ENCODE measurements at regions not wholly inside any gene's neighbourhood (a gene's known extent, or its start where the extent isn't known, plus 50 kb on each side); places are given as distances from the start of the nearest gene placed in this dataset.
"Not testable (repeated sequence)": the region's sequence is repeated elsewhere in the genome, so short reads cannot be mapped to it uniquely, and the experiment has no call there.

DNA sequence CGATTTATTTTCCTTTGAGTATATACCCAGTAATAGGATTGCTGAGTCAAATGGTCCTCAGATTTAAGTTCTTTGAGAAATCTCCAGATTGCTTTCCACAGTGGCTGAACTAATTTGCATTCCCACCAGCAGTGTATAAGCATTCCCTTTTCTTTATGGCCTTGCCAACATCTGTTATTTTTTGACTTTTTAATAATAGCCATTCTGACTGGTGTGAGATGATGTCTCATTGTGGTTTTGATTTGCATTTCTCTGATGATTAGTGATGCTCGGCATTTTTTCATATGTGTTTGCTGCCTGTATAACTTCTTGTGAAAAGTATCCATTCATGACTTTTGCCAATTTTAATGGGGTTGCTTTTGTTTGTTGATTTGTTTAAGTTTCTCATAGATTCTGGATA is 209.5 kb upstream of the NPSR1 start:
- CTCF ChIA-PET; in situ Hi-C loops (cut with MboI; ENCODE audit: low sequenced_read_pairs): not testable (repeated sequence)

More for the DNA sequence above, 209.5 kb upstream of the NPSR1 start:
- H4K8ac ChIP-seq (ENCODE audit: low read depth in 2 of 2, low read length in 2 of 2); intact Hi-C loops (cut with micrococcal nuclease); H3K27ac ChIP-seq (ENCODE audit: insufficient read depth, low read length); H2AK9ac ChIP-seq (replicated peaks; ENCODE audit: low read depth, low read length, poor library complexity); H3K23ac ChIP-seq (ENCODE audit: low read depth, low read length); H4K91ac ChIP-seq (ENCODE audit: insufficient read depth, low read depth, low read length); H3K36me3 ChIP-seq (ENCODE audit: control insufficient read depth, insufficient read depth, low read length); H2BK15ac ChIP-seq (ENCODE audit: low read depth, low read length); H3K79me1 ChIP-seq (ENCODE audit: low read depth in 1 of 2, low read length in 2 of 2); H3K14ac ChIP-seq (replicated peaks; ENCODE audit: low read depth, low read length); H2BK5ac ChIP-seq (ENCODE audit: low read depth, low read length, poor library complexity, severe bottlenecking); H3K56ac ChIP-seq (ENCODE audit: extremely low read depth, insufficient read depth, low read length); H3K4me3 ChIP-seq (ENCODE audit: insufficient read depth, low read depth, low read length); H2BK120ac ChIP-seq (ENCODE audit: low read depth, low read length); H3K4me1 ChIP-seq (ENCODE audit: control insufficient read depth, insufficient read depth, low read length); BruUV-seq (replicated peaks); H3K27me3 ChIP-seq (ENCODE audit: control insufficient read depth, insufficient read depth, low read length); H3K9me1 ChIP-seq (ENCODE audit: insufficient read depth, low read length); dilution Hi-C loops (cut with HindIII; ENCODE audit: low sequenced_read_pairs, unreplicated experiment); H3K18ac ChIP-seq (ENCODE audit: low read depth, low read length); H3K9ac ChIP-seq (ENCODE audit: low read depth, low read length); H4K20me1 ChIP-seq (ENCODE audit: insufficient read depth, low read length); H4K5ac ChIP-seq (ENCODE audit: low read depth, low read length); POLR2A ChIA-PET (ENCODE audit: unreplicated experiment); ATAC-seq (ENCODE audit: low read depth); H2AFZ ChIP-seq (replicated peaks; ENCODE audit: low read length, poor library complexity); DNase-seq; H3K9me3 ChIP-seq (ENCODE audit: control insufficient read depth, insufficient read depth, low read length); H3K4me2 ChIP-seq (ENCODE audit: low read depth, low read length); H2BK20ac ChIP-seq (ENCODE audit: low read depth, low read length); H3K4ac ChIP-seq (ENCODE audit: low read depth, low read length); H2AK5ac ChIP-seq (ENCODE audit: low read depth, low read length): not testable (repeated sequence)
- no CpG with 5 or more reads among the region's 2 CpGs for WGBS, 2 experiments (ENCODE audit: extremely low coverage in 2 of 2, insufficient read length in 1 of 2)

Data from IMR-90 (cell line).